HCT116 (cell line): ENCODE measurements at regions not wholly inside any gene's neighbourhood (a gene's known extent, or its start where the extent isn't known, plus 50 kb on each side); places are given as distances from the start of the nearest gene placed in this dataset.

Experiments
- ATAC-seq: fragments of 200-7000 bp; cut with Tn5 transposase; 2 replicates; pipeline ENCODE4 v1.9.1; 2020; ENCODE audit warnings: mild to moderate bottlenecking, moderate library complexity
- BruUV-seq: library from RNA; stranded (reverse); fragments of 400-500 nt; replicated peaks from 2 replicates; lab custom pipeline; 2021; lab: Mats Ljungman, UMichigan
- CTCF ChIA-PET: fragments of 300-600 bp; sonication (Branson Sonifier 250); formaldehyde crosslinking; loops from one replicate; lab custom pipeline; 2021; ENCODE audit warnings: antibody characterized with exemption; lab: Charles Lee
- POLR2A ChIA-PET: fragments of 300-600, 350-600 bp; sonication (Branson Sonifier 250); formaldehyde crosslinking; loops from one replicate; lab custom pipeline; 2021; ENCODE audit warnings: antibody characterized with exemption; lab: Charles Lee
- RAD21 ChIA-PET, 2 experiments: fragments of 300-600 bp; sonication (Branson Sonifier 250); formaldehyde crosslinking; loops; one replicate each; lab custom pipeline; 2023; ENCODE audit warnings: low total read pairs in 2 of 2; ENCODE audit not compliant: uncharacterized antibody in 2 of 2, unreplicated experiment in 2 of 2, low non-redundant PET in 1 of 2; lab: Charles Lee
- DNase-seq: peaks from one replicate; pipeline ENCODE4 v3.0.0-alpha.2; 2010; ENCODE audit warnings: low read depth, low spot score
- H2AFZ ChIP-seq: fragments of 200-600 bp; shearing (Covaris generic), sonication (generic); 2 replicates; pipeline ENCODE4 v1.6.1; 2017; ENCODE audit warnings: low read depth, mixed run types, mixed read lengths, antibody characterized with exemption, low read length; ENCODE audit not compliant: poor library complexity, severe bottlenecking
- H3K27ac ChIP-seq: 2 replicates; pipeline ENCODE4 v1.5.1; 2012; ENCODE audit warnings: low read depth, low read length
- H3K27me3 ChIP-seq: fragments of 200-600 bp; sonication (generic); 2 replicates; pipeline ENCODE4 v1.6.1; 2016; ENCODE audit warnings: mixed run types, low read length, mixed read lengths; ENCODE audit not compliant: insufficient read depth
- H3K36me3 ChIP-seq, 2 experiments: fragments of 200-500 bp in 1 of 2; fragments of 200-600 bp in 1 of 2; sonication (Bioruptor generic) in 1 of 2; sonication (generic) in 1 of 2; 2 replicates each; pipeline versions ENCODE4 v1.5.1 to v1.6.1; 2014 to 2016; ENCODE audit warnings: low read length in 2 of 2, inconsistent platforms in 1 of 2, mixed read lengths in 1 of 2, mixed run types in 1 of 2; ENCODE audit not compliant: insufficient read depth in 2 of 2, control insufficient read depth in 1 of 2
- H3K4me1 ChIP-seq, 2 experiments: fragments of 200-600 bp in 1 of 2; sonication (generic) in 1 of 2; 2 replicates each; pipeline versions ENCODE4 v1.5.1 to v1.6.1; 2012 to 2017; ENCODE audit warnings: low read length in 2 of 2, inconsistent platforms in 1 of 2, mild to moderate bottlenecking in 1 of 2, mixed read lengths in 1 of 2, mixed run types in 1 of 2, moderate library complexity in 1 of 2; ENCODE audit not compliant: insufficient read depth in 2 of 2, control insufficient read depth in 1 of 2
- H3K4me2 ChIP-seq: fragments of 200-600 bp; sonication (generic); 2 replicates; pipeline ENCODE4 v1.6.1; 2017; ENCODE audit warnings: mixed run types, low read length, mixed read lengths
- H3K4me3 ChIP-seq, 2 experiments: fragments of 200-600 bp in 1 of 2; sonication (generic) in 1 of 2; replicated peaks in 1 of 2; 2 replicates each; pipeline ENCODE4 v1.5.1; 2011 to 2016; ENCODE audit warnings: low read length in 2 of 2, control low read depth in 1 of 2, low read depth in 1 of 2, mild to moderate bottlenecking in 1 of 2, mixed read lengths in 1 of 2, mixed run types in 1 of 2
- H3K79me2 ChIP-seq: fragments of 200-600 bp; sonication (generic); 2 replicates; pipeline ENCODE4 v1.6.1; 2017; ENCODE audit warnings: mild to moderate bottlenecking, mixed run types, low read length, moderate library complexity, mixed read lengths; ENCODE audit not compliant: insufficient read depth
- H3K9ac ChIP-seq: fragments of 200-600 bp; sonication (generic); 2 replicates; pipeline ENCODE4 v1.6.1; 2016; ENCODE audit warnings: low read length, mixed read lengths
- H3K9me2 ChIP-seq: fragments of 200-600 bp; sonication (generic), shearing (Covaris generic); 2 replicates; pipeline ENCODE4 v1.6.1; 2017; ENCODE audit warnings: mixed run types, mild to moderate bottlenecking, moderate library complexity; ENCODE audit not compliant: insufficient read depth
- H3K9me3 ChIP-seq, 2 experiments: fragments of 200-500 bp in 1 of 2; fragments of 200-600 bp in 1 of 2; sonication (Bioruptor generic) in 1 of 2; sonication (generic) in 1 of 2; 2 replicates each; pipeline ENCODE4 v1.6.1; 2014 to 2017; ENCODE audit warnings: low read length in 2 of 2, mixed read lengths in 2 of 2, inconsistent platforms in 1 of 2, low read depth in 1 of 2, mild to moderate bottlenecking in 1 of 2, mixed run types in 1 of 2, moderate library complexity in 1 of 2; ENCODE audit not compliant: control insufficient read depth in 1 of 2, insufficient read depth in 1 of 2
- H4K20me1 ChIP-seq: fragments of 200-600 bp; sonication (generic), shearing (Covaris generic); 2 replicates; pipeline ENCODE4 v1.6.1; 2017; ENCODE audit warnings: mixed run types, mild to moderate bottlenecking, moderate library complexity; ENCODE audit not compliant: insufficient read depth
- CEBPB ChIP-seq: IDR thresholded peaks from 2 replicates; pipeline ENCODE4 v1.6.1; 2012; ENCODE audit warnings: low read depth
- EGR1 ChIP-seq: IDR thresholded peaks from 2 replicates; pipeline ENCODE4 v1.6.1; 2012; ENCODE audit warnings: low read depth
- ELF1 ChIP-seq: IDR thresholded peaks from 2 replicates; pipeline ENCODE4 v1.6.1; 2012; ENCODE audit warnings: low read depth, borderline replicate concordance
- FOSL1 ChIP-seq: IDR thresholded peaks from 2 replicates; pipeline ENCODE4 v1.6.1; 2012; ENCODE audit warnings: low read depth
- JUND ChIP-seq: IDR thresholded peaks from 2 replicates; pipeline ENCODE4 v1.6.1; 2012
- POLR2A ChIP-seq: IDR thresholded peaks from 2 replicates; pipeline ENCODE4 v1.7.0; 2011; ENCODE audit warnings: borderline replicate concordance; ENCODE audit not compliant: insufficient read depth, insufficient read length; ENCODE audit errors: extremely low read depth
- POLR2AphosphoS5 ChIP-seq: IDR thresholded peaks from 2 replicates; pipeline ENCODE4 v1.6.1; 2011; ENCODE audit warnings: mild to moderate bottlenecking, low read depth, low read length, moderate library complexity
- RAD21 ChIP-seq: IDR thresholded peaks from 2 replicates; pipeline ENCODE4 v1.6.1; 2012; ENCODE audit warnings: low read depth, mild to moderate bottlenecking
- SIN3A ChIP-seq: IDR thresholded peaks from 2 replicates; pipeline ENCODE4 v1.6.1; 2012; ENCODE audit warnings: low read depth
- SP1 ChIP-seq: IDR thresholded peaks from 2 replicates; pipeline ENCODE4 v1.6.1; 2012; ENCODE audit warnings: low read depth
- intact Hi-C: fragments of 100-400 bp; cut with micrococcal nuclease; formaldehyde crosslinking; loops from 2 replicates; pipeline ENCODE4 v1.10.0; 2022
- TF ChIP-seq, protein P1 (sequence below): IDR thresholded peaks from 2 replicates; pipeline ENCODE4 v1.6.1; 2012
- TF ChIP-seq, protein P2 (sequence below): IDR thresholded peaks from 2 replicates; pipeline ENCODE4 v1.6.1; 2012
- TF ChIP-seq, protein P3 (sequence below): IDR thresholded peaks from 2 replicates; pipeline ENCODE4 v1.6.1; 2012; ENCODE audit warnings: low read depth
- TF ChIP-seq, protein P4 (sequence below), 3 experiments: fragments of 200-600 bp in 1 of 3; sonication (generic) in 1 of 3; IDR thresholded peaks in 2 of 3; conservative IDR thresholded peaks in 1 of 3; 2 replicates each; pipeline ENCODE4 v1.5.1; 2012 to 2017; ENCODE audit warnings: low read depth in 2 of 3, low read length in 2 of 3, antibody characterized with exemption in 1 of 3, borderline replicate concordance in 1 of 3, control low read depth in 1 of 3, mild to moderate bottlenecking in 1 of 3, mixed read lengths in 1 of 3, mixed run types in 1 of 3, moderate library complexity in 1 of 3; ENCODE audit not compliant: insufficient read depth in 1 of 3

DNA sequence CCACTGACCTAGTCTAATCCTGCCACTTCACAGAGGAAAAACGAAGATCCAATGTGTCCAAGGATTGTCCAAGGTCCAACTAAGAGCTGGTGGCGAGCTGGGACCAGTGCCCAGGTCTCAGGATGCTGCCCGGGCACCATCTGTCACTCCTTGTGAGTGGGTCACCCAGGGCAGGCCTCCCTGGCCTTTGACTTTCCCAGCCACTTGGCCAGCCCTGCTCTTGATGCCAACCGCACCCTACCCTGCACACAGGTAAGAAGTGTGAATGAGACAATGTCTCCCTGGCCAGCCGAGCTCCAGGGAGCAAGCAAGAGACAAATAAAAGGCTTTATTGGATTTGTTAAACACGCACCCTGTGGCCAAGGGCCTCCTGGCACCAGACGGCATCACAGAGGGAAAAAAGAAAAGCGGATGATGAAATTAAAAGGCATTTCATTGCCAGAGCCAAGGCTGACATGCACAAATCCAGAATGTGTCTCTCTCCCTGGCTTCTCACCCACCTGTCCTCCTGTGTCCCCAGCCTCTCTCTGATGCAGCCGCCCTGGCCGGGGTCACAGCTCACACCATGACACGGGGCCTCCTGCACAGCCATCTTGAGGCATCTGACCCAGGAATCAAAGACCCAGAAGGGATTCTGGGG, 72.8 kb downstream of the CAMK2N1 start:
- Histone ChIP-seq H3K4me1 (peaks cover 0 to 12% of the 10 kb centered on the region in 2 experiments; a peak in 2 of 4 replicates), H3K4me2 (no peak overlapping the region), H4K20me1 (no peaks in the 10 kb centered on the region), H3K27ac (no peak overlapping the region), H3K9me3 (no peaks in the 10 kb centered on the region), H3K27me3 (no peaks in the 10 kb centered on the region), H3K36me3 (no peaks in the 10 kb centered on the region), H3K4me3 (no peak overlapping the region), H3K9ac (no peak overlapping the region), H3K9me2 (no peaks in the 10 kb centered on the region), H2AFZ (no peak overlapping the region), H3K79me2 (no peaks in the 10 kb centered on the region)
- no TSS peak for BruUV-seq
- intact Hi-C loops, result no loop called here
- RAD21 ChIA-PET, result no interaction called here
- DNase-seq, result no peak
- POLR2A ChIA-PET, result no interaction called here
- TF ChIP-seq POLR2AphosphoS5 (no peak), SIN3A (no peak), JUND (no peak), SP1 (no peak), CEBPB (no peak), FOSL1 (no peak), EGR1 (no peak), RAD21 (no peak), ELF1 (no peak), POLR2A (no peak)
- TF ChIP-seq, protein P1, sequence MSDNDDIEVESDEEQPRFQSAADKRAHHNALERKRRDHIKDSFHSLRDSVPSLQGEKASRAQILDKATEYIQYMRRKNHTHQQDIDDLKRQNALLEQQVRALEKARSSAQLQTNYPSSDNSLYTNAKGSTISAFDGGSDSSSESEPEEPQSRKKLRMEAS, result no peak
- TF ChIP-seq, protein P2, sequence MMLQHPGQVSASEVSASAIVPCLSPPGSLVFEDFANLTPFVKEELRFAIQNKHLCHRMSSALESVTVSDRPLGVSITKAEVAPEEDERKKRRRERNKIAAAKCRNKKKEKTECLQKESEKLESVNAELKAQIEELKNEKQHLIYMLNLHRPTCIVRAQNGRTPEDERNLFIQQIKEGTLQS, result no peak
- TF ChIP-seq, protein P3, sequence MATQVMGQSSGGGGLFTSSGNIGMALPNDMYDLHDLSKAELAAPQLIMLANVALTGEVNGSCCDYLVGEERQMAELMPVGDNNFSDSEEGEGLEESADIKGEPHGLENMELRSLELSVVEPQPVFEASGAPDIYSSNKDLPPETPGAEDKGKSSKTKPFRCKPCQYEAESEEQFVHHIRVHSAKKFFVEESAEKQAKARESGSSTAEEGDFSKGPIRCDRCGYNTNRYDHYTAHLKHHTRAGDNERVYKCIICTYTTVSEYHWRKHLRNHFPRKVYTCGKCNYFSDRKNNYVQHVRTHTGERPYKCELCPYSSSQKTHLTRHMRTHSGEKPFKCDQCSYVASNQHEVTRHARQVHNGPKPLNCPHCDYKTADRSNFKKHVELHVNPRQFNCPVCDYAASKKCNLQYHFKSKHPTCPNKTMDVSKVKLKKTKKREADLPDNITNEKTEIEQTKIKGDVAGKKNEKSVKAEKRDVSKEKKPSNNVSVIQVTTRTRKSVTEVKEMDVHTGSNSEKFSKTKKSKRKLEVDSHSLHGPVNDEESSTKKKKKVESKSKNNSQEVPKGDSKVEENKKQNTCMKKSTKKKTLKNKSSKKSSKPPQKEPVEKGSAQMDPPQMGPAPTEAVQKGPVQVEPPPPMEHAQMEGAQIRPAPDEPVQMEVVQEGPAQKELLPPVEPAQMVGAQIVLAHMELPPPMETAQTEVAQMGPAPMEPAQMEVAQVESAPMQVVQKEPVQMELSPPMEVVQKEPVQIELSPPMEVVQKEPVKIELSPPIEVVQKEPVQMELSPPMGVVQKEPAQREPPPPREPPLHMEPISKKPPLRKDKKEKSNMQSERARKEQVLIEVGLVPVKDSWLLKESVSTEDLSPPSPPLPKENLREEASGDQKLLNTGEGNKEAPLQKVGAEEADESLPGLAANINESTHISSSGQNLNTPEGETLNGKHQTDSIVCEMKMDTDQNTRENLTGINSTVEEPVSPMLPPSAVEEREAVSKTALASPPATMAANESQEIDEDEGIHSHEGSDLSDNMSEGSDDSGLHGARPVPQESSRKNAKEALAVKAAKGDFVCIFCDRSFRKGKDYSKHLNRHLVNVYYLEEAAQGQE, result no peak
- TF ChIP-seq, protein P4, sequence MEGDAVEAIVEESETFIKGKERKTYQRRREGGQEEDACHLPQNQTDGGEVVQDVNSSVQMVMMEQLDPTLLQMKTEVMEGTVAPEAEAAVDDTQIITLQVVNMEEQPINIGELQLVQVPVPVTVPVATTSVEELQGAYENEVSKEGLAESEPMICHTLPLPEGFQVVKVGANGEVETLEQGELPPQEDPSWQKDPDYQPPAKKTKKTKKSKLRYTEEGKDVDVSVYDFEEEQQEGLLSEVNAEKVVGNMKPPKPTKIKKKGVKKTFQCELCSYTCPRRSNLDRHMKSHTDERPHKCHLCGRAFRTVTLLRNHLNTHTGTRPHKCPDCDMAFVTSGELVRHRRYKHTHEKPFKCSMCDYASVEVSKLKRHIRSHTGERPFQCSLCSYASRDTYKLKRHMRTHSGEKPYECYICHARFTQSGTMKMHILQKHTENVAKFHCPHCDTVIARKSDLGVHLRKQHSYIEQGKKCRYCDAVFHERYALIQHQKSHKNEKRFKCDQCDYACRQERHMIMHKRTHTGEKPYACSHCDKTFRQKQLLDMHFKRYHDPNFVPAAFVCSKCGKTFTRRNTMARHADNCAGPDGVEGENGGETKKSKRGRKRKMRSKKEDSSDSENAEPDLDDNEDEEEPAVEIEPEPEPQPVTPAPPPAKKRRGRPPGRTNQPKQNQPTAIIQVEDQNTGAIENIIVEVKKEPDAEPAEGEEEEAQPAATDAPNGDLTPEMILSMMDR (IDR thresholded peaks at IDR 0.05 in 2 of 3, conservative IDR thresholded peaks at IDR 0.05 in 1 of 3; ENCODE audit: borderline replicate concordance in 1 of 3, insufficient read depth in 1 of 3, low read depth in 2 of 3, low read length in 2 of 3), result no peak
- ATAC-seq, result no peak
- CTCF ChIA-PET, result interaction anchor here (0.7 kb wide), 1 partner anchor 36 kb away, joined by 3 read pairs; no protein-coding TSS in a partner anchor
